HFF-Myc (cell line): ENCODE measurements at regions not wholly inside any gene's neighbourhood (a gene's known extent, or its start where the extent isn't known, plus 50 kb on each side); places are given as distances from the start of the nearest gene placed in this dataset.
"Not testable (repeated sequence)": the region's sequence is repeated elsewhere in the genome, so short reads cannot be mapped to it uniquely, and the experiment has no call there.

Source experiments
- DNase-seq: peaks from one replicate; pipeline ENCODE4 v3.0.0-alpha.2; 2011; ENCODE audit warnings: low read depth; ENCODE audit errors: extremely low read depth
- H3K4me3 ChIP-seq: replicated peaks from 2 replicates; pipeline ENCODE4 v1.5.1; 2011; ENCODE audit warnings: low read depth, mild to moderate bottlenecking, control low read depth, low read length
- TF ChIP-seq, protein P1 (sequence below): IDR thresholded peaks from 2 replicates; pipeline ENCODE4 v1.5.1; 2012; ENCODE audit warnings: mild to moderate bottlenecking, low read depth, low read length, control low read depth; ENCODE audit errors: missing control alignments

DNA sequence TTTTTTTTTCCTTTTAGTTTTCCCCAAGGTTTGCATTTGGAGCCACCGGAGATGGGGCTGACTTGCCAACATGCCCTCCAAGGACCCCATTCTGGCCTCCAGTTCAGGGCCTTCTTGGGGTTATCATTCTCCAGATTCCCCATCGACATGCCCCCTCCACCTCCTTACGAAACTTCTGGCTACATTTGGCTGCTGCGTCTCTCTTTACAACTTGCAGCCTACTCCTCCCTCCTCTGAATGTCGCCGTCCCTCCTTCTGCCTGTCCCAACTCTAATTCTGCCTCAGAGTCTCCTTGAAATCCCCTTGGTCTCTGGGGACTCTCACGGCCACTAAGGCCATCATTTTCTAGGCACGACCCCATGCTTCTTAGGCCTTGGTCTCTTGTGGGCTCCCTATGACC, 72.2 kb upstream of the PODXL start:
- no peak overlapping the region for H3K4me3 ChIP-seq
- TF ChIP-seq, protein P1, sequence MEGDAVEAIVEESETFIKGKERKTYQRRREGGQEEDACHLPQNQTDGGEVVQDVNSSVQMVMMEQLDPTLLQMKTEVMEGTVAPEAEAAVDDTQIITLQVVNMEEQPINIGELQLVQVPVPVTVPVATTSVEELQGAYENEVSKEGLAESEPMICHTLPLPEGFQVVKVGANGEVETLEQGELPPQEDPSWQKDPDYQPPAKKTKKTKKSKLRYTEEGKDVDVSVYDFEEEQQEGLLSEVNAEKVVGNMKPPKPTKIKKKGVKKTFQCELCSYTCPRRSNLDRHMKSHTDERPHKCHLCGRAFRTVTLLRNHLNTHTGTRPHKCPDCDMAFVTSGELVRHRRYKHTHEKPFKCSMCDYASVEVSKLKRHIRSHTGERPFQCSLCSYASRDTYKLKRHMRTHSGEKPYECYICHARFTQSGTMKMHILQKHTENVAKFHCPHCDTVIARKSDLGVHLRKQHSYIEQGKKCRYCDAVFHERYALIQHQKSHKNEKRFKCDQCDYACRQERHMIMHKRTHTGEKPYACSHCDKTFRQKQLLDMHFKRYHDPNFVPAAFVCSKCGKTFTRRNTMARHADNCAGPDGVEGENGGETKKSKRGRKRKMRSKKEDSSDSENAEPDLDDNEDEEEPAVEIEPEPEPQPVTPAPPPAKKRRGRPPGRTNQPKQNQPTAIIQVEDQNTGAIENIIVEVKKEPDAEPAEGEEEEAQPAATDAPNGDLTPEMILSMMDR: no peak
- no peak for DNase-seq

DNA sequence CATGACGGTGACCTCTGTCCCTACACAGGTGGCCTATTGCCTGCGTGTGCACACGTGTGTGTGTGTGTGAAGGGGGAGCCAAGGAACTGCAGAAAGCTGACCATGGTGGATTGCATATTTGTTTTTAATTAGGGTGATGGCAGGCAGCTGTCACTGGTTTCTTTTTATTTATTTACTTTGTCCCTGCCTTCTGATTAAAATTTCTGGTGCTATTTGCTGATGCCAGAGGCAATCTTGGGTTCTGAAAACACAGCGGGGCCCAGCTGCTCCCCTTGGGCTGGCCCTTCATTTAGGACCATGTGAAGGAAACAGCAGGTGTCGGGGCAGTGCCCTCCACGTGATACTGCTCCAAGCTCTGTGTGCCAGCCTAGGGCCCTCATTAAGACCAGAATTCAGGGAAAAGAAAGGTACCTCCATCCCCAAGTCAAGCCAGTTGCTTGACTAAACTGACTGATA, 71.3 kb upstream of the PODXL start:
- H3K4me3 ChIP-seq: no peak overlapping the region
- DNase-seq: no peak
- TF ChIP-seq, protein P1: no peak

DNA sequence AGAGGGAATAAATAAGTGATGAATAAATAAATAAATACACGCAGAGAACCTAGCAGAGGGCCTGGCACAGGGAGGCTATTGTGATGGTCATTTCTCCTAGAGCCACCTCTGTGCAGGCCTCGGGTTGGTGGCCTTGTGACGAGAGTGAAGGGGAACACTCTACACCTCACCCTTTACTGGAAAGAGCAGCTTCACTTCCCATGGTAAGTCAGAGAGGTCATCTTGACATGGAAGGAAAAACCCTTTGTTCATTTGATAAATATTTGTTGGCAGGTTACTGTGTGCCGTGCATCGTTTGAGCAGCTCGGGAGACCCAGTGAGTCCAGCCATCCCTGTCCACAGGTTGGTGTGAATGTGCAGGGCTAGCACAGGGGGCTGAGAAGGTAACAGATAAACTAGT, 70.2 kb upstream of the PODXL start:
- no peak overlapping the region for H3K4me3 ChIP-seq
- DNase-seq: no peak
- TF ChIP-seq, protein P1: no peak

DNA sequence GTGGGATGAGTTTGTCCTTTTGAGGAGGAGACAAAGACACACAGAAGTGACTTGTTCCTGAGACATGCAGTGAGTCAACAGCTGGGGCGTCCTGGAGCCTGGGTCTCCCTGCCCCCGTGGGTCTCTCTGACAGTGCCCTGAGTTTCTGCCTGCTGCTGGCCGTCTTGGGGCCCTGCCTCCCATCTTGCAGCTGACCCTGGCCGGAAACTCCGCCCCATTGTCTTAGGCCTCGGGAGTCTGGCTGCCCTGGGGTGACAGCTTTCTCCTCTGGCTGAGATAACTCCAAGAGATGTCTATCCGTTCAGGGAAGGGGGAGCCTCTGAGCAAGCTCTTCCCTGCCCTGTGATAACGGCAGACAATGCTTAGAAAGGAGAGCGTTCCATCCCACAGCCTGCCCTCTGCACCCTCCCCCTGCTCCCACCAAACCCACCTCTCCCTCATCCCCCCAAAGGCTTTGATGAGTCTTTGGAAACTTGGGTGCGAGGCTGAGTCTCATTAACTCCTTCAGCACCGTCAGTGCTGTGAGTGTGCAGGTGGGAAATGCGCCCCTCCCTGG, 69.5 kb upstream of the PODXL start:
- DNase-seq: no peak
- no peak overlapping the region for H3K4me3 ChIP-seq
- TF ChIP-seq, protein P1: no peak

DNA sequence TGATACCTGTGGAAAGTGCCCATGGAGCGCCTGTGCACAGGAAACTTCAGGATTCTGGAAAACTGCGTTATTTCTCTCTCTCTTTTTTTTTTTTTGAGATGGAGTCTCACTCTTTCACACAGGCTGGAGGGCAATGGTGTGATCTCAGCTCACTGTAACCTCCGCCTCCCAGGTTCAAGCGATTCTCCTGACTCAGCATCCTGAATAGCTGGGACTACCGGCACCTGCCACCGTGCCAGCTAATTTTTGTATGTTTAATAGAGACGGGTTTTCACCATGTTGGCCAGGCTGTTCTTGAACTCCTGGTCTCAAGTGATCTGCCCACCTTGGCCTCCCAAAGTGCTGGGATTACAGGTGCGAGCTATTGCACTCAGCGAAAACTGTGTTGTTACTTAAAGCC, 68.9 kb upstream of the PODXL start:
- H3K4me3 ChIP-seq, DNase-seq: not testable (repeated sequence)

DNA sequence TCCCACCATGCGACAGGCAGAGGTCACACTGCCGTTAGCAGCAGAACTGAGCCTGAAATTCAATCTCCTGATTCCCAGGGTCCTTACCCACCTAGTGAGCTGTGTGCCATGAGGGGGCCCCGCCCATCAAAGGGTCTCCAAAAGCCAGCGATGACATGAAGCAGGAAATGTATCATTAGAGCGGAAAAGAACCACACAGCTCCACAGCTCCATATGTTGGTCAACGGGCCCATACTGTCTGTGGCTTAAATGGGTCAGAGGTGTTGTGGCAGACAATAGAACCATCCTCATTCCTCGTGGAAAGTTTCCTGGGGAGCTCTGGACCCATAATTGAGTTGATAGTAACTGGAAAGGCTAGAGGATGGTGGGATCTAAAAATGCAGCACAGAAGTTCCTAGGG, 68.1 kb upstream of the PODXL start:
- DNase-seq: no peak
- TF ChIP-seq, protein P1: no peak
- H3K4me3 ChIP-seq: no peak overlapping the region

DNA sequence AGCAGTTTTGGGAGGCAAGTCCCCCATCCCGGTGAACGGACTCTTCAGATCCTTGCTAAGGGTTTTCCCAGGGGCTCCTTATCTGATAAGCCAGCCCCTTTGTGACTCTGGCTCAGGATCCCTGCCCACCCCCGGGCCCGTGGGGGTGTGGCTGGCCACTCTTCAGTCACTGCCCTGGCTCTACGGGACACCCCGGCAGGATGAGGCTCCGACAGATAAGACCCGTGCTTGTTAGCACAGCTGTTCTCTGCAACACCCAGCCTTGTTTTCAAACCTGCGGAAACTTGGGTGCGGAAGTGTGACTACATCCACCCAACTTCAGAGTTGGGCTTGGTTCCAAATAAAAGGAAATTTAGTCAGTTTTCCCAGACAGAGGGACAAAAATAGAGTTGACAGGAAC, 66.7 kb upstream of the PODXL start:
- TF ChIP-seq, protein P1: no peak
- no peak overlapping the region for H3K4me3 ChIP-seq
- DNase-seq: no peak

DNA sequence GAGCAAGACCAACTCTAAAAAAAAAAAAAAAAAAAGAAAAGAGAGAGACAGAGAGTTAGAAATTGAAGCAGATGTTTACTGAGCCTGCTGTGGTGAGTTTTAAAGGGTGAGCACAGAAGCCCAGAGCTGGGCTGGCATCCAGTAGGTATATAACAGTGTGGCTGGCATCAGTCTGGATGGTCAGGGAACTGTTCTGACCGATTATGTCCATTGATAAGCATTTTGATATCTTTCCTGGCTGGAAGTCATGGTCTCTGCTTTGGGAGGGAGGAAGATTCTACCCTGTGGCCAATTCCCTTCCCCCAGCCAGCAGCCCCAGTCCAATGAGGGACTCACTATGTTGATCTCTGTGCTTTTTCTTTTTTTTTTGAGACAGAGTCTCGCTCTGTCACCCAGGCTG, 65.2 kb upstream of the PODXL start:
- no peak overlapping the region for H3K4me3 ChIP-seq
- no peak for DNase-seq
- TF ChIP-seq, protein P1: no peak
